Endothelial cell of umbilical vein (primary cell): ENCODE measurements at regions not wholly inside any gene's neighbourhood (a gene's known extent, or its start where the extent isn't known, plus 50 kb on each side); places are given as distances from the start of the nearest gene placed in this dataset.

Experiments
- BruUV-seq: library from RNA; stranded (reverse); fragments of 400-500 nt; replicated peaks from 2 replicates; lab custom pipeline; 2021; lab: Mats Ljungman, UMichigan
- CTCF ChIA-PET: fragments of 300-600, 350-600 bp; sonication (Branson Sonifier 250); formaldehyde crosslinking; loops from one replicate; lab custom pipeline; 2021; ENCODE audit warnings: antibody characterized with exemption, inconsistent platforms; lab: Charles Lee
- POLR2A ChIA-PET: fragments of 300-600, 350-600 bp; sonication (Branson Sonifier 250); formaldehyde crosslinking; loops from one replicate; lab custom pipeline; 2021; ENCODE audit warnings: antibody characterized with exemption, inconsistent platforms; lab: Charles Lee
- DNase-seq: peaks from one replicate; pipeline ENCODE4 v3.0.0-alpha.2; 2011; ENCODE audit warnings: low read depth, low spot score
- FAIRE-seq: peaks from 2 replicates; lab custom pipeline; 2011; peaks lifted over from hg19 to GRCh38; lab: Jason Lieb, UNC
- H2AFZ ChIP-seq: 2 replicates; pipeline ENCODE4 v1.6.0; 2012; ENCODE audit warnings: low read depth, low read length, control low read depth, inconsistent platforms
- H3K27ac ChIP-seq: 2 replicates; pipeline ENCODE4 v1.5.1; 2011; ENCODE audit warnings: low read depth, mild to moderate bottlenecking, control low read depth, low read length, moderate library complexity; ENCODE audit not compliant: insufficient read depth
- H3K27me3 ChIP-seq, 2 experiments: 2 replicates each; pipeline versions ENCODE4 v1.6.0 to v1.6.1; 2011; ENCODE audit warnings: low read length in 2 of 2, mixed read lengths in 1 of 2; ENCODE audit not compliant: control insufficient read depth in 2 of 2, insufficient read depth in 2 of 2
- H3K36me3 ChIP-seq, 2 experiments: 2 replicates in 1 of 2; 3 replicates in 1 of 2; pipeline ENCODE4 v1.5.1; 2011; ENCODE audit warnings: low read length in 2 of 2, mild to moderate bottlenecking in 1 of 2, moderate library complexity in 1 of 2; ENCODE audit not compliant: control insufficient read depth in 2 of 2, insufficient read depth in 2 of 2; ENCODE audit errors: extremely low read depth in 1 of 2
- H3K4me1 ChIP-seq: 3 replicates; pipeline ENCODE4 v1.5.1; 2011; ENCODE audit warnings: mild to moderate bottlenecking, low read length; ENCODE audit not compliant: control insufficient read depth, insufficient read depth; ENCODE audit errors: extremely low read depth
- H3K4me2 ChIP-seq: 2 replicates; pipeline ENCODE4 v1.6.1; 2011; ENCODE audit warnings: low read length, control low read depth, mixed read lengths; ENCODE audit not compliant: insufficient read depth
- H3K4me3 ChIP-seq, 3 experiments: fragments of 200-600 bp in 1 of 3; sonication (generic), shearing (Covaris generic) in 1 of 3; replicated peaks in 1 of 3; 2 replicates each; pipeline ENCODE4 v1.5.1; 2011 to 2016; ENCODE audit warnings: control low read depth in 3 of 3, low read length in 3 of 3, mild to moderate bottlenecking in 2 of 3, inconsistent platforms in 1 of 3, low read depth in 1 of 3, moderate library complexity in 1 of 3; ENCODE audit not compliant: insufficient read depth in 1 of 3
- H3K79me2 ChIP-seq: 2 replicates; pipeline ENCODE4 v1.6.0; 2012; ENCODE audit warnings: low read length, inconsistent platforms; ENCODE audit not compliant: control insufficient read depth, insufficient read depth
- H3K9ac ChIP-seq: replicated peaks from 2 replicates; pipeline ENCODE3; 2011; ENCODE audit warnings: low read length, control low read depth; ENCODE audit not compliant: insufficient read depth; ENCODE audit errors: extremely low read depth
- H3K9me1 ChIP-seq: replicated peaks from 3 replicates; pipeline ENCODE4 v1.6.0; 2011; ENCODE audit warnings: mild to moderate bottlenecking, low read length; ENCODE audit not compliant: control insufficient read depth, insufficient read depth; ENCODE audit errors: extremely low read depth
- H3K9me3 ChIP-seq: replicated peaks from 2 replicates; pipeline ENCODE4 v1.5.1; 2012; ENCODE audit warnings: low read length, inconsistent platforms; ENCODE audit not compliant: control insufficient read depth, insufficient read depth
- H4K20me1 ChIP-seq: replicated peaks from 2 replicates; pipeline ENCODE3; 2011; ENCODE audit warnings: mild to moderate bottlenecking, low read length; ENCODE audit not compliant: control insufficient read depth, insufficient read depth; ENCODE audit errors: extremely low read depth
- CTCF ChIP-seq, 2 donors: IDR thresholded peaks; 1 replicate in 1 of 2; 2 replicates in 1 of 2; pipeline ENCODE4 v1.5.1; 2011; ENCODE audit warnings: low read length in 2 of 2, mild to moderate bottlenecking in 2 of 2, moderate library complexity in 2 of 2, control low read depth in 1 of 2, inconsistent platforms in 1 of 2, low read depth in 1 of 2; ENCODE audit not compliant: insufficient read depth in 1 of 2; ENCODE audit errors: extremely low read depth in 1 of 2
- EZH2 ChIP-seq: IDR thresholded peaks from 2 replicates; pipeline ENCODE4 v1.6.1; 2012; ENCODE audit warnings: borderline replicate concordance, low read depth, mild to moderate bottlenecking, moderate library complexity, low read length, inconsistent platforms; ENCODE audit not compliant: severe bottlenecking
- FOS ChIP-seq: IDR thresholded peaks from 2 replicates; pipeline ENCODE4 v1.6.1; 2011; ENCODE audit warnings: mild to moderate bottlenecking, low read length, moderate library complexity, borderline replicate concordance; ENCODE audit not compliant: insufficient read depth
- JUN ChIP-seq: IDR thresholded peaks from 2 replicates; pipeline ENCODE4 v1.6.1; 2011; ENCODE audit warnings: borderline replicate concordance, low read depth; ENCODE audit not compliant: insufficient read length, insufficient read depth
- MAX ChIP-seq: IDR thresholded peaks from 2 replicates; pipeline ENCODE4 v1.6.1; 2011; ENCODE audit not compliant: insufficient read depth, insufficient read length
- MYC ChIP-seq: IDR thresholded peaks from one replicate; pipeline ENCODE4 v1.6.1; 2011; ENCODE audit warnings: mild to moderate bottlenecking, low read depth, low read length
- POLR2A ChIP-seq: IDR thresholded peaks from 2 replicates; pipeline ENCODE4 v1.6.1; 2012; ENCODE audit warnings: low read depth, mild to moderate bottlenecking, control low read depth, low read length
- POLR2AphosphoS5 ChIP-seq: IDR thresholded peaks from 2 replicates; pipeline ENCODE4 v1.6.1; 2012; ENCODE audit warnings: low read depth, mild to moderate bottlenecking, control low read depth, low read length, moderate library complexity; ENCODE audit not compliant: insufficient read depth
- dilution Hi-C: fragments of 300-500 bp; cut with MboI; formaldehyde crosslinking; loops from one replicate; pipeline ENCODE4 v1.15.0; 2019; ENCODE audit warnings: low sequenced_read_pairs; ENCODE audit not compliant: extremely low pct_ligation_motif_present
- intact Hi-C: fragments of 100-400 bp; cut with micrococcal nuclease; formaldehyde crosslinking; loops from one replicate; pipeline ENCODE4 v1.10.0; 2022

GRCh38 chr14:26870096-26870495 lies 272.3 kb upstream of the NOVA1 start:
- no peaks in the 10 kb centered on the region for H3K79me2 ChIP-seq
- H3K27ac ChIP-seq, result no peak overlapping the region
- no peak overlapping the region for H3K4me2 ChIP-seq
- intact Hi-C loops, result no loop called here
- H3K9ac ChIP-seq, result no peak overlapping the region
- H3K36me3 ChIP-seq, result no peaks in the 10 kb centered on the region
- POLR2A ChIA-PET, result no interaction called here
- H3K9me3 ChIP-seq, result no peaks in the 10 kb centered on the region
- no peaks in the 10 kb centered on the region for H4K20me1 ChIP-seq
- CTCF ChIA-PET, result no interaction called here
- FAIRE-seq, result no peak
- no peaks in the 10 kb centered on the region for H3K4me1 ChIP-seq
- H3K27me3 ChIP-seq, result peaks cover 0 to 4% of the 10 kb centered on the region in 2 experiments
- no peak for DNase-seq
- no peak overlapping the region for H2AFZ ChIP-seq
- no peak overlapping the region for H3K4me3 ChIP-seq
- H3K9me1 ChIP-seq, result no peaks in the 10 kb centered on the region
- no peak for TF ChIP-seq JUN
- TF ChIP-seq MYC, result no peak
- TF ChIP-seq MAX, result no peak
- TF ChIP-seq POLR2A, result no peak
- TF ChIP-seq FOS, result no peak
- no TSS peak for BruUV-seq
- dilution Hi-C loops, result no loop called here

DNA sequence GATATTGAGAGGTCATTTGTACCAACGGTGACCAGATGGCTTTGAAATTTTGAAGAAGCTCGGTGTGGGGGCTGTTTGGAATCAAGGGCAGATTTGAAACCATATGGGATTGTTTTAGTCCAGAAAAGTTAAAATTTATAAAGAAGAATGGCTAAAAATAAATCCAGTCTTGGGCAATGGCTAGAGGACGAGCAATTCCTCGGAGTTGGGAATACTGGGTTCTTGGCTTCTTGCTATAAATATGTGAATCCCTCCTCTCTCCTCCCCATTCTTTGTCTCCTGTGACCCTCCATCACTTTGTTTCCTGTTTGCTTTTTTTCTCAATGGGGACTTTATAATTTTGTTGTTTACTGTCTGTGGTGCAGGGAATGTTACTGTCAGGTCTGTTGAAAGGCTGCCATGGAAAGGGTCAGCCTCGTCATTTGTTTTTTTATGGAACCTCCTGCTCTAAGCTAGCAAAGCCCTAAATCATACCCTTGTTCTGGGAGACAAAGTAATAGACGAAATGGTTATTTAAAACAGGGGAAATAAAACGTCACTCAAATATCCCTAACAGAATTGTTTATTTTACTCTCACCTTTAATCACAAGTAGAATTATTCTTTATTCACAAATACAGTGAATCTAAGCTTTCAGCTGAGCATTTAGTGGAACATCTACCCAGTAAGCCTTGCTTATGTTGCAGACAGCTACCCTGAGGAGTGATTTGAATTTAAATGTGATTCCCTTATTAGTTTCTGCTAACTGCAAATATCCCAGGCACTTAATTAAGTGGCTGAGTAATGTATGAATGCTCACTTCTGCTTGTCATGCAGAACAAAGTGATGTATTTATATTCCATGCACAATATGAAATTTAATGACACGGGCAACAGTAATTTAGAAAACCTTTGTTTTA lies 273.1 kb upstream of the NOVA1 start:
- FAIRE-seq (no peak), DNase-seq (no peak)
- no peak overlapping the region for H3K4me3 ChIP-seq
- H3K27me3 ChIP-seq, result peaks cover 0 to 4% of the 10 kb centered on the region in 2 experiments
- no peaks in the 10 kb centered on the region for H4K20me1 ChIP-seq
- ChIA-PET POLR2A (no interaction called here), CTCF (no interaction called here)
- no peaks in the 10 kb centered on the region for H3K36me3 ChIP-seq
- no peaks in the 10 kb centered on the region for H3K9me1 ChIP-seq
- no peak for TF ChIP-seq CTCF (IDR thresholded peaks at IDR 0.05; ENCODE audit: extremely low read depth in 1 of 2, insufficient read depth in 1 of 2, low read depth in 1 of 2, low read length in 2 of 2)
- TF ChIP-seq JUN, result no peak
- no peak for TF ChIP-seq EZH2
- TF ChIP-seq POLR2AphosphoS5, result no peak
- no peak for TF ChIP-seq FOS
- TF ChIP-seq MYC, result no peak
- no peak for TF ChIP-seq POLR2A
- BruUV-seq, result no TSS peak
- H3K9ac ChIP-seq, result no peak overlapping the region
- no peaks in the 10 kb centered on the region for H3K4me1 ChIP-seq
- H3K79me2 ChIP-seq, result no peaks in the 10 kb centered on the region
- H3K4me2 ChIP-seq, result no peak overlapping the region
- dilution Hi-C loops, result no loop called here
- H3K27ac ChIP-seq, result no peak overlapping the region
- H3K9me3 ChIP-seq, result no peaks in the 10 kb centered on the region
- H2AFZ ChIP-seq, result no peak overlapping the region
- intact Hi-C loops, result no loop called here
